ENCODE measurements at regions not wholly inside any gene's neighbourhood (a gene's known extent, or its start where the extent isn't known, plus 50 kb on each side); places are given as distances from the start of the nearest gene placed in this dataset.

GRCh38 chr1:79693441-79694114, 687.0 kb upstream of the ADGRL4 start:
- H3K36me3 ChIP-seq (ENCODE audit: control insufficient read depth in 4 of 4, insufficient read depth in 3 of 4, low read depth in 1 of 4, low read length in 3 of 4) = no peaks in the 10 kb centered on the region
- no peak overlapping the region for H3K27ac ChIP-seq (ENCODE audit: low read depth in 1 of 2, low read length in 2 of 2)
- 68% methylated on average over 2 of the region's 2 CpGs for WGBS
- H3K4me3 ChIP-seq (ENCODE audit: low read depth in 1 of 3, low read length in 3 of 3) = no peak overlapping the region
- H3K9me3 ChIP-seq (ENCODE audit: control insufficient read depth in 4 of 4, low read length in 3 of 4) = no peaks in the 10 kb centered on the region
- no peak for DNase-seq (ENCODE audit: low spot score)
- H3K9ac ChIP-seq (ENCODE audit: low read depth in 1 of 2, low read length in 2 of 2) = no peak overlapping the region
- peaks cover 0 to 3% (median 1%) of the 10 kb centered on the region in 4 donors for H3K4me1 ChIP-seq (ENCODE audit: control insufficient read depth in 4 of 4, insufficient read depth in 4 of 4, low read length in 3 of 4)
- H3K27me3 ChIP-seq (ENCODE audit: control insufficient read depth in 4 of 4, insufficient read depth in 4 of 4, low read length in 3 of 4) = no peaks in the 10 kb centered on the region
- TF ChIP-seq YY1 (IDR thresholded peaks at IDR 0.05) (no peak), RXRA (IDR thresholded peaks at IDR 0.05) (no peak), FOXA2 (IDR thresholded peaks at IDR 0.05) (no peak), GABPA (IDR thresholded peaks at IDR 0.05 in 1 of 2, conservative IDR thresholded peaks at IDR 0.05 in 1 of 2) (no peak), SP1 (IDR thresholded peaks at IDR 0.05) (no peak), ATF3 (IDR thresholded peaks at IDR 0.05) (no peak), RAD21 (IDR thresholded peaks at IDR 0.05) (no peak), CTCF (IDR thresholded peaks at IDR 0.05; ENCODE audit: low read depth, low read length, missing input control) (no peak), ZBTB33 (IDR thresholded peaks at IDR 0.05) (no peak), REST (IDR thresholded peaks at IDR 0.05) (no peak), HNF4G (IDR thresholded peaks at IDR 0.05) (no peak), JUND (IDR thresholded peaks at IDR 0.05) (no peak), EGR1 (IDR thresholded peaks at IDR 0.05; ENCODE audit: low read depth in 2 of 2) (no peak), FOXA1 (IDR thresholded peaks at IDR 0.05) (no peak), HNF4A (conservative IDR thresholded peaks at IDR 0.05) (no peak), MAX (IDR thresholded peaks at IDR 0.05) (no peak)

Data from liver (tissue), 8 donors.